HL-60 (cell line): ENCODE measurements at regions not wholly inside any gene's neighbourhood (a gene's known extent, or its start where the extent isn't known, plus 50 kb on each side); places are given as distances from the start of the nearest gene placed in this dataset.

ENCODE experiments used
- POLR2AphosphoS5 ChIP-seq: IDR thresholded peaks from 2 replicates; pipeline ENCODE4 v1.6.1; 2012; ENCODE audit warnings: low read depth
- SPI1 ChIP-seq: IDR thresholded peaks from 2 replicates; pipeline ENCODE4 v1.6.1; 2012; ENCODE audit warnings: low read depth, mild to moderate bottlenecking, borderline replicate concordance
- TF ChIP-seq, protein P1 (sequence below): IDR thresholded peaks from 2 replicates; pipeline ENCODE4 v1.6.1; 2012; ENCODE audit warnings: low read depth; ENCODE audit not compliant: insufficient replicate concordance
- TF ChIP-seq, protein P2 (sequence below): IDR thresholded peaks from one replicate; pipeline ENCODE4 v1.5.1; 2011; ENCODE audit warnings: low read length, control low read depth, inconsistent platforms; ENCODE audit not compliant: insufficient read depth

DNA sequence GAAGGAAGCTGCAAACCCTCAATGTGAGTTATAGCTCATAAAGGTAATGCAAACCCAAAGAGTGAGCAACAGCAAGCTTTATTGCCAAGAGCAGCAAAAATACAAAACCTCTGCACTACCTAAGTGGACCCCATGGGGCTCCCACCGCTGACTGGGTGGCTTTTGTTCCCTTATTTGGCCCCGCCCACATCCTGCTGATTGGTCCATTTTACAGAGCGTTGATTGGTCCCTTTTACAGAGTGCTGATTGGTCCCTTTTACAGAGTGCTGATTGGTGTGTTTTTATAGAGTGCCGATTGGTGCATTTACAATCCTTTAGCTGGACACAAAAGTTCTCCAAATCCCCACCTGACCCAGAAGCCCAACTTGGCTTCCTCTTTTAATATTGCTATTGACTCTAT, 154.5 kb upstream of the NSMCE3 start:
- TF ChIP-seq, protein P1, sequence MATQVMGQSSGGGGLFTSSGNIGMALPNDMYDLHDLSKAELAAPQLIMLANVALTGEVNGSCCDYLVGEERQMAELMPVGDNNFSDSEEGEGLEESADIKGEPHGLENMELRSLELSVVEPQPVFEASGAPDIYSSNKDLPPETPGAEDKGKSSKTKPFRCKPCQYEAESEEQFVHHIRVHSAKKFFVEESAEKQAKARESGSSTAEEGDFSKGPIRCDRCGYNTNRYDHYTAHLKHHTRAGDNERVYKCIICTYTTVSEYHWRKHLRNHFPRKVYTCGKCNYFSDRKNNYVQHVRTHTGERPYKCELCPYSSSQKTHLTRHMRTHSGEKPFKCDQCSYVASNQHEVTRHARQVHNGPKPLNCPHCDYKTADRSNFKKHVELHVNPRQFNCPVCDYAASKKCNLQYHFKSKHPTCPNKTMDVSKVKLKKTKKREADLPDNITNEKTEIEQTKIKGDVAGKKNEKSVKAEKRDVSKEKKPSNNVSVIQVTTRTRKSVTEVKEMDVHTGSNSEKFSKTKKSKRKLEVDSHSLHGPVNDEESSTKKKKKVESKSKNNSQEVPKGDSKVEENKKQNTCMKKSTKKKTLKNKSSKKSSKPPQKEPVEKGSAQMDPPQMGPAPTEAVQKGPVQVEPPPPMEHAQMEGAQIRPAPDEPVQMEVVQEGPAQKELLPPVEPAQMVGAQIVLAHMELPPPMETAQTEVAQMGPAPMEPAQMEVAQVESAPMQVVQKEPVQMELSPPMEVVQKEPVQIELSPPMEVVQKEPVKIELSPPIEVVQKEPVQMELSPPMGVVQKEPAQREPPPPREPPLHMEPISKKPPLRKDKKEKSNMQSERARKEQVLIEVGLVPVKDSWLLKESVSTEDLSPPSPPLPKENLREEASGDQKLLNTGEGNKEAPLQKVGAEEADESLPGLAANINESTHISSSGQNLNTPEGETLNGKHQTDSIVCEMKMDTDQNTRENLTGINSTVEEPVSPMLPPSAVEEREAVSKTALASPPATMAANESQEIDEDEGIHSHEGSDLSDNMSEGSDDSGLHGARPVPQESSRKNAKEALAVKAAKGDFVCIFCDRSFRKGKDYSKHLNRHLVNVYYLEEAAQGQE = no peak
- TF ChIP-seq, protein P2, sequence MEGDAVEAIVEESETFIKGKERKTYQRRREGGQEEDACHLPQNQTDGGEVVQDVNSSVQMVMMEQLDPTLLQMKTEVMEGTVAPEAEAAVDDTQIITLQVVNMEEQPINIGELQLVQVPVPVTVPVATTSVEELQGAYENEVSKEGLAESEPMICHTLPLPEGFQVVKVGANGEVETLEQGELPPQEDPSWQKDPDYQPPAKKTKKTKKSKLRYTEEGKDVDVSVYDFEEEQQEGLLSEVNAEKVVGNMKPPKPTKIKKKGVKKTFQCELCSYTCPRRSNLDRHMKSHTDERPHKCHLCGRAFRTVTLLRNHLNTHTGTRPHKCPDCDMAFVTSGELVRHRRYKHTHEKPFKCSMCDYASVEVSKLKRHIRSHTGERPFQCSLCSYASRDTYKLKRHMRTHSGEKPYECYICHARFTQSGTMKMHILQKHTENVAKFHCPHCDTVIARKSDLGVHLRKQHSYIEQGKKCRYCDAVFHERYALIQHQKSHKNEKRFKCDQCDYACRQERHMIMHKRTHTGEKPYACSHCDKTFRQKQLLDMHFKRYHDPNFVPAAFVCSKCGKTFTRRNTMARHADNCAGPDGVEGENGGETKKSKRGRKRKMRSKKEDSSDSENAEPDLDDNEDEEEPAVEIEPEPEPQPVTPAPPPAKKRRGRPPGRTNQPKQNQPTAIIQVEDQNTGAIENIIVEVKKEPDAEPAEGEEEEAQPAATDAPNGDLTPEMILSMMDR = no peak
- TF ChIP-seq SPI1 (no peak), POLR2AphosphoS5 (no peak)
